Amniotic epithelial cell (primary cell): ENCODE measurements at regions not wholly inside any gene's neighbourhood (a gene's known extent, or its start where the extent isn't known, plus 50 kb on each side); places are given as distances from the start of the nearest gene placed in this dataset.
"Not testable (repeated sequence)": the region's sequence is repeated elsewhere in the genome, so short reads cannot be mapped to it uniquely, and the experiment has no call there.

Source experiments
- DNase-seq: peaks from one replicate; pipeline ENCODE4 v3.0.0-alpha.2; 2010; ENCODE audit warnings: low read depth

DNA sequence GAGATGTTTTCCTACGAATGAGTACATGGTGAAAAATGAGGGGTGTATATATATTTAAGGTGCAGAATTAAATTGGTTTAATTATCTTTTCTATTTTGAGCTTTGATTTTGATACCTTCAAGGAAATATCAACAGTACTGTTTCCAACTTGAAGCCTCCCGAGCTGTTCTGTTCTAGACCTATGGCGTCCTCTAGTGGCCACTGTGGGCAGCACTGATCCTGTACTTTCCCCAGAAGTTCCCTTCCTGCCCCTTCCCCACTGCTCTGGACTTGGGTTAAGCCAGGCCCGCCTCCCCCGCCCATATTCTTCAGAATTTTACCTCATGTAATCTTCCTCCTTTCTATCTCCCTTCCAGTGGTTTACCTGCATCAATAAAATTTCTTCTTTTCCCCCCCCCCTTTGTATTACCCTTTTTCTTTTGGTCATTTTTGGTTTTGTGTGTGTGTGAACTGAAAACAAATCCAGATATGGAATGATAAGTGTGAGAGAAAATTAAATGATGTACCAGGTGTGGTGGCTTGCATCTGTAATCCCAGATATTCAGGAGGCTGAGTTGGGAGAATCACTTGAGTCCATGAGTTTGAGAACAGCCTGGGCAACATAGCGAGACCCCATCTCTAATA lies 1643.5 kb downstream of the TP53TG3F start:
- no peak for DNase-seq

DNA sequence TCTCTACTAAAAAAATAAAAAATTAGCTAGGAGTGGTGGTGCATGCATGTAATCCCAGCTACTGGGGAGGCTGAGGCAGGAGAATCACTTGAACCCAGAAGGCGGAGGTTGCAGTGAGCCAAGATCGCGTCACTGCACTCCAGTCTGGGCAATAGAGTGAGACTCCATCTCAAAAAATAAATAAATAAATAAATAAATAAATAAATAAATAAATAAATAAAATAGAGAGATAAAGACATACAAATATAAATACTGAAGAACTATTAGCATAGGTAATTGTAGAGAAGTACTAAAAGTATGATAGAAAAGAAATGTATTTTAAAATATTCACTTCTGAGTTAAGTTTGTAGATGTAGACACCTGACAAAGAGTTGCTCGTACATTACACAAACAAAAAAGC lies 1652.4 kb downstream of the TP53TG3F start:
- DNase-seq: not testable (repeated sequence)

DNA sequence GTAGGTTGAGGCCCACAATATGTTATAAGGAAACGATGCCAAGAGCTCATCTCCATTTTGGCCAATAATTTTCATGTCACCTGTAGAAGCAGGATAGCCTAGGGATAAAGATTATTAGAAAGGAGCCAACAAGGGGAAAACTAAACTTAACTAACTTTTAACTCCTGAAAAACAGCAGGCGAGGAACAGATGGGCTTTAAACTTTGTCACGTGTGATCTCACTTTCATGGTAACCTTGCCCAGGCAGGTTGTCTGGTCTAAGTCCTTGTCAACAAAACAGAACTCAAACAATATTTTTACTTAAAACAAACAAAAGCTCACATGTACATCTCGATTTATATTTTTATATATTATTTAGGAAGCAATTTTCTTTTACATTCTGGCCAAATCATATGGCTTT lies 1672.0 kb downstream of the TP53TG3F start:
- no peak for DNase-seq

GRCh38 chr16:35134471-35134870 lies 1675.1 kb downstream of the TP53TG3F start:
- no peak for DNase-seq

- DNase-seq: no peak
Observed at GRCh38 chr16:35140293-35140986, 1681.0 kb downstream of the TP53TG3F start.

- no peak for DNase-seq
Observed at GRCh38 chr16:35141303-35141702, 1681.9 kb downstream of the TP53TG3F start.

DNA sequence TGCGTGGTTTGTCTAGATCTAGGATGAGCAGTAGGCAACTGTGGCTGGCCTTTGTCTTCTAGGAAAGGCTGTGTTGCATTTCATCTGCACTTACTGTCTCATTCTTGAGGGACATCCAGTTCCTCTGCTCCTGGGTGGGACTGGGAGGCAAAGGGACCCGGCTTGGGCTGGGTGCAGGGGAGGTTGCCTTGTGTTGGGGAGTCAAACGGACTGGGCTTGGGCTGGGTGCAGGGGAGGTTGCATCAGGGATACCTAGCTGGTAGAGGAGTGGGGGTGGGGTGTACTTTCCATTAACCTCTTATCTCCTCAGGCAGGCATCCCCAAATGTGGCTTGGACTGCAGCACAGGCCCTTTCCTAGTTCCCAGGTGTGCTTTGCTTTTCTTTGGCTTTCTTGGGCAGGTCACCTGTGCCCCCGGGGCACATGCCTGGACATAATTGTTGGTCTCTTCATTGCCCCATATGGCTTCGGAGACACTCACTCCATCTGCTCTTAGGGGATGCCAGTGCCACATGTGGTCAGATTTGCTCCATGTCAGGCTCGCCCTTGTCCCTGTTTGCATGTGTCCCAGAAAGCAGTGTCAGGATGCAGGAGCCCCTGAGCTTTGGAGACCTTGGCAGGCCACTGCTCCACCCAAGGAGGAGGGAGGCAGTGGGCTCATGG lies 1682.9 kb downstream of the TP53TG3F start:
- no peak for DNase-seq

DNA sequence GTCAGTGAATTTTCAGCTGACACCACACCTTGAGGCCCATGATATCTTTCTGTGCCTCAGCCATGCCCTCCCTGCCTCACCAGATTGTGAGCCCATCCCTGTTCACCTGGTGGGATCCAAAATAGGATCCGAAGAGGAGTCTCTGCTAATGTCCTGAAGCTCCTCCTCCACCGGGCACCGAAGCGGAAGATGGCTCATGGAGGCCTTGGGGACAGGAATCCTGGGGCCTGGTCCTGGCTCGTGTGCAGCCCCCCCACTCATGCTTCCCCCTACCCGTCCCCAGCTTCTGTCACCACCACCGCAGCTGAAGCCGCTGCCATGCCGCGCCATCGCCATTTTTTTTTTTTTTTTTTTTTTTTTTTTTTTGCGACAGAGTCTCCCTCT lies 1683.4 kb downstream of the TP53TG3F start:
- no peak for DNase-seq

DNA sequence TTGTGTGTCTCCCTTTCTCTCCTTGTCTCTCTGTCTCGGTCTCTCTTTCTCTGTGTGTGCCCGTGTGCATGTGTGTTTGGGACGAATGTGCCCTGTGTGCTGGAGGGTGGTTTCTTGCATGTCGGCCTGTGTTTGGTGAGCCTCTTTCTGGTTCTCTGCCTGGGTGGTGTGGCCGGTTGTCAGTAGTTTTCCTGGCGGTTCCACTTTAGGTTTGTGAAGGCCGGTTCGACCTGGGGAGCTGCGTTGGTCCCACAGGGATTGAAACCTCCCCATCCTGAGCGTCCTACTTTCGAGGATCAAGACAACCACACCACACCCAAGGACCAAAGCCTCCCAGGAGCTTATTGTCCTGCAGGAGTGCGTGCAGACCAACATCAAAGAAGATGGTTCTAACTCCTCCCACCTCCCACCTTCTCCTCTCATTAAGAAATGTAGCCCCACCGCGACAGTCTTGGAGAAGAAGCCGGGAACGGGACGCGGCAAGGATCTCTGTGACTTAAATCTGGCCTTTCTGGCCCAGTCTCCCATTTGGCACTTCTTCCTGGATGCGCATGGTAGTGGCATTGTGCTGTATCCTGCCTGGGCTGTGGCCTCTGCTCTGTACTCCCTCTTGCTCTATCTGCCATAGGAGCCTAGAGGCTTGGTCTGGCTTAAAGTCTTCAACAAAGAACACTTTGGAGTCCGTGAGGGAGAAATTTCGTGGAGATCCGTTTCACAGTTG lies 1685.0 kb downstream of the TP53TG3F start:
- no peak for DNase-seq

- DNase-seq: no peak
Observed at GRCh38 chr16:35146031-35146710, 1686.8 kb downstream of the TP53TG3F start.

DNA sequence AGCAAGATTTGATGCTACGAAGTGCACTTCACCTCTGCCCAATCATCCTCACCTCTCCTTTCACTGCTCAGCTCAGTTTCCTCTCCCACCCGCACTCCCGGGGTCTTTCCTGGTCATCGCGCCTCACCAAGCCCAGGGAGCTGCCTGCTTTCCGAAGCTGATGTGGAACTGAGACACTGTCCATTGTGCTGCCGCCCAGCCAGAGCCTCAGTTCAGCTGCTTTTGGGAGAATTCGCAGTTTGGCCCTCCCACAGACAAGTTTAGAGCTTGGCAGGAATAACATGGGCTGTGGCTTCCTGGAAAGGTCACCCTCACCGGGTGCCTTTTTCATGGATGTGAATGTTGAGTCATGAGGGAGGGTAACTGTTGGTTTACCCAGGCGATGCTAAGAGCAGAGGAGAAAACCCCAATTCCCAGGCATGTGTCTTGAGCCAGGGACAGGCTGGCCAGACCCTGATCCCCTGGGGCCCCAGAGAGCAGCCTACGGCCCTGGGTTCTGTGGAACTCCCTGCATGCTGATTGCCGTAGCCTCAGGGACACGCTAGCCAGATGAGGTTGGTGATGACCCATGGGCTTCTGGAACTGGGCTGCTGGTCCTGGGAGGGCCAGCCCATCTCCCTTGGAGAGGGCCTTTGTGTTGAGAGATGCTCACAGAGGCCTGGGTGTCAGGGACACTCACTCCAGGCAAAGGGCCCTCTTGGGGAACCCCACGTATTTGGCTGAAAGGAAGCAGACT lies 1687.5 kb downstream of the TP53TG3F start:
- no peak for DNase-seq

DNA sequence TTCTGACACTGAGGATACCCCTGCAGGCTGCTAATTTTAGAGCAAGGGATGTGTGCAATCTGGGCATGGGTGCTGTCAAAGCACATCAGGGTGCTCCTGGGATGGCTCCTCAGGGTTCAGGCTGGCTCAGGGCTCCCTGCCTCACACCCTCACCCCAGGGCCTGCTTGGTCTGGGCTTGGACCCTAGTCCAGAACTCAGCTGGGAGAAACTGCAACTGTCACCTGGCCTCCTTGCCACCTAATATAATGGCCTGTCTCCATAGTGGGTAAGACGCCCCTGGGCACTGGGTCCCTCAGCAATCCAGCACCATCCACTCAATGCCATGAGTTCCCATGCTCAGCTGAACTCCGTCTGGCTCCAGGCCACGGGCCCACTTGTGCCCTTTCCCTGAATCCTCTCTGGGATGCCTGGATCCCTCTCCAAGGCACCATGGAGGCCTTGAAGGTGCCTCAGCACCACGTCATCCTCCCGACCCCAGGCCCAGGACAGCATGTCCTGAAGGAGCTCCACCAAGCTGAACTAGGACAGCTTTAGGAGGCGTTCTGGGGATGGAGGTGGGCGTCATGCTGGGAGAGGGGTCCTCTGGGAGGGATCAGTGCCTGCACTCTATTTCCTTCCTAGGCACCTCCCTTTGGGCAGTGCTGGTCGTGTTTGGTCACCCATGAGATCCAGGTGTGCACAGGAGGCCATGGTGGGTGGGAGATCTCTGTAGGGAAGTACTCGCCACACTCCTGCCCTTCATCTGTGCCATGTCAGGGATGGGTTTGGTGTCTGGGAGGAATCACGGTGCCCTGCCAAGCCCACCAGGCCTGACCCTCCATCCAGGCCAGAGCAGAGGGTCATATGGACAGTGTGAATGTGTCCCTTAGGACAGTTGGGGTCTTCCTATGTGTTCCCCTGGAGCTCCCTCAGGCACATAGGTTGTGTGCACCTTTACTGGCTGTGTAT lies 1688.4 kb downstream of the TP53TG3F start:
- no peak for DNase-seq

- no peak for DNase-seq
Observed at GRCh38 chr16:35148748-35149147, 1689.3 kb downstream of the TP53TG3F start.

- no peak for DNase-seq
Observed at GRCh38 chr16:35149550-35149949, 1690.1 kb downstream of the TP53TG3F start.

DNA sequence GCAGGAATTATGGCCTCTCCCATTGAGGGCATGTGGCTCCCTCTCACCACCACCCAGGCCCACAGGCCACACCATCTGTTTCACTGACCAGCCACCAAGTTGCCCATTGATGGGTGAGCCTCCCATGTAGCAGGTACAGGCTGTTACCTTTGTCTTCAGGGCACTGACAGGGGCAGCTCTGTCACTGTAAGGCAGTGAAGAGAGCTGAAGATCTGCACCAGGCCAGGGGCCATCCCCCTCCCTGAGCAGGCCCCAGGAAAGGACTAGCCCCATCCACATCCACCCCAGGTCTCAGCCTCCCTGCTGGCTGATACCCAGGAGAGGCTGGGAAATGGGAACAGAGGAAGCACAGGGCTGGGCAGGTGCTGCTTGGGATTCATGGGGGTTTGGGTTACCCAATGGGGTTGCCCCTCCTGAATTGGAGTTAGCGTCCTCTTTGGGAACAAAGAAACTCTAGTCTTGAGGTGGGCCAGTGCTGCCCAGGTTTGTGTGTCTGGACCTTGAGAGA lies 1691.4 kb downstream of the TP53TG3F start:
- no peak for DNase-seq

- no peak for DNase-seq
Observed at GRCh38 chr16:35152067-35152627, 1692.7 kb downstream of the TP53TG3F start.

GRCh38 chr16:35154627-35155026 lies 1695.2 kb downstream of the TP53TG3F start:
- no peak for DNase-seq

DNA sequence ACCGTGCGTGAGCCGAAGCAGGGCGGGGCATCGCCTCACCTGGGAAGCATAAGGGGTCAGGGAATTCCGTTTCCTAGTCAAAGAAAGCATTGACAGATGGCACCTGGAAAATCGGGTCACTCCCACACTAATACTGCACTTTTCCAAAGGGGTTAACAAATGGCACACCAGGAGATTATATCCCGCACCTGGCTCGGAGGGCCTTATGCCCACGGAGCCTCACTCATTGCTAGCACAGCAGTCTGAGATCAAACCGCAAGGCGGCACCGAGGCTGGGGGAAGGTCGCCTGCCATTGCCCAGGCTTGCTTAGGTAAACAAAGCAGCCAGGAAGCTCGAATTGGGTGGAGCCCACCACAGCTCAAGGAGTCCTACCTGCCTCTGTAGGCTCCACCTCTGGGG lies 1698.1 kb downstream of the TP53TG3F start:
- DNase-seq: not testable (repeated sequence)

GRCh38 chr16:35169324-35169723 lies 1709.9 kb downstream of the TP53TG3F start:
- DNase-seq: not testable (repeated sequence)

- DNase-seq: not testable (repeated sequence)
Observed at GRCh38 chr16:35170061-35170460, 1710.6 kb downstream of the TP53TG3F start.
